Hematopoietic multipotent progenitor cell treated with erythropoietin and hydrocortisone succinate and interleukin-3 and kit ligand, for 17 days (in vitro differentiated cells): ENCODE measurements at regions not wholly inside any gene's neighbourhood (a gene's known extent, or its start where the extent isn't known, plus 50 kb on each side); places are given as distances from the start of the nearest gene placed in this dataset.
"Not testable (repeated sequence)": the region's sequence is repeated elsewhere in the genome, so short reads cannot be mapped to it uniquely, and the experiment has no call there.

Experiments used
- DNase-seq: peaks from one replicate; pipeline ENCODE4 v3.0.0-alpha.2; 2015; ENCODE audit warnings: low spot score

DNA sequence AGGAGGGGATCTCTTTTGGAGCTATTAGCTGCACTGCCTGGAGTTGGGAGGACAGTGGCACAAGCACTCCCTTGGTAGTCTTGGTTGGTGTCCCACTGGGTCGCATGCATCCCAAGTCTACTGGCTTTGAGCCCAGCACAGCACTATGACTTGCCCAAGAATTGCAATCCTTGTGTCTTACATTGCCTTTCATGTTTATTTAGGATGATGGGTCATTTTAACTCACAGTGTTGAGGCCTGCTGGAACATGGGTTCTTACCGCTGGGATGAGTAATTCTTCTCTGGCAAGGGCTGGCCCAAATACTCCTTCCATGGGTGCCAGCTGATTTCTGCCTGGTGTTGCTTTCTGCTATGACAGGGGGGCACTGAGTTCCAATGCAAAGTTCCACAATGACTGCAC is 185.5 kb downstream of the TEX13C start:
- DNase-seq, result no peak

DNA sequence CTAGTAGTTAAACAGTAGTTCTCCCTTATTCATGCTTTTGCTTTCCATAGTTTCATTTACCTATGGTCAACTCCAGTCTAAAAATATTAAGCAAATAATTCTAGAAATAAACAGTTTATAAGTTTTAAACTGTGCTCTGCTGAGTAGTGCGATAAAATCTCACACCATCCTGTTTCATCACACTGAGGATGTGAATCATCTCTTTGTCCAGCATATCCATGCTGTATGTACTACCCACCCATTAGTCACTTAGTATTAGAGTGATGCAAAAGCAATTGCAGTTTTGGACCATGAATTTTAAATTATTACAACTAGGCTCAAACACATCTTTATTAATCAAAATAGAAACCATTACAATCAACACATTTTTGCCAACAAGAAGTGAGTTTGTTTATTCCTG is 187.4 kb downstream of the TEX13C start:
- DNase-seq, result no peak

DNA sequence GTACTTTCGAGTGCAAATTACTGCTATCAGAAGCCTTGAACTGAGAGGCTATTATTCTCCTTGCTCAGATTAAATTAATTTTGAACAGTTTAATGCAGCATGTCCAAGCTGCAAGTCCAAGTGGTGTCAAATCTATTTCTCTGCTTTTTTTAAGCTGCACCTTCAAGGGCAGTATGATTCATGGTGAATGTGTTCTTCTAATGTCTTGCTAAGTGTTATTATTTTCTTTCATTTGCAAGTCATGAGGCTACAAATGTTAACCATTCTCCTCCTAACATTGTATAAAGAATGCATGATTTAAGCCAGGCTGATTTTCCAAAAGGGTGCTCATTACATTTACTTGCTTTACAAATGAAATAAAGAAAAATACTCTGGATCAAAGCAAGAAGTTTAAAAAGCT is 200.4 kb downstream of the TEX13C start:
- no peak for DNase-seq

DNA sequence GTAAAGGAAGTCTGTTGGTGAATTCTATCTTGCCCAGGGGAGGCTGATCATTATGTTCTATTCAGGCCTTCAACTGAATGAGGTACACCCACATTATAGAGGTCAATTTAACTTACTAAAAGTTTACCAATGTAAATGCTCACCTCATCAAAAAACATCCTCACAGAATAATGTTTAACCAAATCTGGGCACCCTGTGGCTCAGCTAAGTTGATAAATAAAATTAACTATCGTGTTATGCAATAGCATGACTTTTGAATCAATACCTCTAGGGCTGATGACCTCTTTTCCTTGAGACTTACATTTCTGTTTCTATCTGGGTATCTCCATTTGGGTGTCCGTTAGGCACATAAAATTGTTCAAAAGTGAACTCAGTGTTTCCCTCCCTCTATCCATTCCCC is 203.1 kb downstream of the TEX13C start:
- DNase-seq, result no peak

DNA sequence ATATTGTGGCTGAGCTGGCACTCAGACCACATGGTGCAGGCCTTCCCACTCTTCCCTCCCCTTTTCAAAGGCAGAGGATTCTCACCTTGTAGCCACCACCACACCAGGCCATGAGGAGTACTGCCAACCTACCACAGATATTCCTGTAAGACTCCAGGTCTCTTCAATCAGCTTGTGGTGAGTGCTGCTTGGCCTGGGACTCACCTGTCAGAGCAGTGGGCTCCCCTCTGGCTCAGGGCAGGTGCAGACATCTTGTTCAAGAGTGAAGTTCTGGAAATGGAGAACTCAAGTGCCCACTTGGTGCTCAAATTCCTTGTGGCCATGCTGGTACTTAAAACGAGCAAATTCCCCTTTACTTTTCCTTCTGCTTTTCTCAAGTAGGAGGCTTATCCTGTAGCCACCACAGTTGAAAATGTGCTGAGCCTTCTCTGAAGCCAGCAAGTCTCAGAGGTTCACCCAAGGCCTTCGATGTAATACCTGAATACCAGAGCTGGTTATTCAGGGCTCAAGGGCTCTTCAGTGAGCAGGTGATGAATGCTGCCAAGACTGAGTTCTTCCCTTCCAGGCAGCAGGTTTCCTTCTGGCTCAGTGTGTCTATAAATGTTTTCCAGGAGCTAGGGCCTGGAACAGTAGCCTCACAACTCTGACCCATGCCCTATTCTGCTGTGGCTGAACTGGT is 212.9 kb downstream of the TEX13C start:
- DNase-seq, result no peak

DNA sequence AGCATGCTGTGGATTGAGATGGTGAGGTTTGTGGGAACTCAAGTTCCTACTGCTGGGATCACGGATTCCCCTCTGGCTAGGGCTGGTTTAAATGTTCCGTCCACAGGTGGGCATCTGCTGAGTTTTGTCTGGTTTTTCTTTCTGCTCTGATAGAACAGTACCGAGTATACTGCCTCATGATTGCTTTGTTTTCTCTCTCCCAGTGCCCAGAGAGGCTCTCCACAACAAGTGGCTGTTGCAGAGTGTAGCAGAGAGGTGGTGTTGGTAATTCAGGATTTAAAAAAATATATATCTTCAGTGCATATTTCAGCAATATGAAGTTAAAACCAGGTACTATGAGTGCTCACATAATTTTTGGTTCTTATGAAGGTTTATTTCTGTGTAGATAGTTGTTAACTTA is 213.7 kb downstream of the TEX13C start:
- DNase-seq, result no peak

DNA sequence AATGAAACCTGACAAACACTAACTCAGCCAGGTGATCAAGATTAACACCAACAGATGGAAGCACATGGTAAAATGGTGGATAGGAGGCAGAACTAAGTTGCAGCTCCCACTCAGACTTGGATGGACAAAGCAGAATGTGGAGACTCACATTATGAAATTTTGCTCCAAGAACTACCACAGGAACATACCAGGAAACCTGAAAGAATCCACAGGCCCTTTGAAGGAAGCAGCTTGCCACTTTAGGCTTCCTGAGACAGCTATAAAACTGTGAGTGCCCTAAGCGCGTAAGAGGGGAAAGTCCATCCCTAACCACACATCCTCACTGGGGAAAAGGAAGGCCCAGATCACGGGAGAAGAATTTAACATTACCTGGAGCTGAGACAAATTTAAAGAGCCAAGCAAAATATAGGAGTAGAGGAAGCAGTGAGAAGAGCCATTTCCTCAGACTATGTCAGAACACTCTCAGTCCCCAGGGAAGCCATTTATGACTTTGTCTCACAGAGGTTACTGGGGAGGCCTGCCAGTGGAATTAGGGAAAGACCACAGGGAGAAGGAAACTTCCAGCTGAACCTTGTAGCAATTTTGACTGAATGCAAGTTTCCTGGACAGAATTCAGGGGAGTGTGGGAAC is 224.5 kb downstream of the TEX13C start:
- DNase-seq, result no peak

DNA sequence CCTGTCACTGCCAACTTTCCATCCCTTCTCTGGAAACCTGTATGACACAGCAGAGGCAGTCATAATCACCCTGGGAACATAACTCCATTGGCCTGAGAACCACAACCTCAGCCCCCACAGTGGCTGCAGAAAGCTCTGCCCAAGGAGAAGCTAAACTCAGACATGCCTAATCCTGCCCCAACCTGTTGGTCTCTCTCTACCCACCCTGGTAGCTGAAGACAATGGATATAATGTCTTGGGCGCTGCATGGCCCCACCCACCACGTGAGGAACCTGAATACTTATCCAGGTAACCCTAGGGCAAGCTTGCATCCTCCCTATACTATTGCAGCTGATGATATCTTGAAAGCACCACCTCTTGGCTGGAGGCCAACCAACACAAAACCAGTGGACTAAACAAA is 225.2 kb downstream of the TEX13C start:
- DNase-seq, result no peak

DNA sequence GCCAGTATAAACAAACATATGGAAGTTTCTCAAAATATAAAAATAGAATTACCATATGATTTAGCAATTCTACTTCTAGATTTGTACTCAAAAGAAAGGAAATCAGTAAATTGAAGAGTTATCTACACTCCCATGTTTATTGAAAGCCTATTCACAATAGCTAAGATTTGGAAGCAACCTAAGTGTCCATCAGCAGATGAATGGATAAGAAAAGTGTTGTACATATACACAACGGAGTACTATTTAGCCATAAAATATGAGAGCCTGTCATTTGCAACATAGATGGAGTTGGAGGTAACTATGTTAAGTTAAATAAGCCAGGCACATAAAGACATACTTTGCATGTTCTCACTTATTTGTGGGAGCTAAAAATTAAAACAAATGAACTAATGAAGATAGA is 257.8 kb downstream of the TEX13C start:
- no peak for DNase-seq

DNA sequence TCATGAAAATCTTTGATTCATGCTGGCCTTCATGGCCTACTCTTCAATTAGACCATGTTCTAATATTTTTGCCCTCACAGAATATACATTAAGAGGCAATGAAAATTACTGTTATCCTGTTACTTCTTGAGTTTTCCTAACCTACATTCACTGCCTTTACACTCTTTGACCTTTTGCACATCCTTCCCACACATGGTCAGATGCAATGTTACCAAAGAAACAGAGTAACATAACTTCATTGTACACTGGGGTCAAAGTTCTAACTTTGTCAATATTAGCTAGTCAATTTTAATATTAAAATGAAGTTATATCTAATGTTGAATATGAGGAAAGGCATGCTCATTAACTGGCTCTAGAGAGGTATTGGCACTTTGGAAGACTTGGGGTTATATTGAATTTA is 284.8 kb downstream of the TEX13C start:
- DNase-seq, result no peak

DNA sequence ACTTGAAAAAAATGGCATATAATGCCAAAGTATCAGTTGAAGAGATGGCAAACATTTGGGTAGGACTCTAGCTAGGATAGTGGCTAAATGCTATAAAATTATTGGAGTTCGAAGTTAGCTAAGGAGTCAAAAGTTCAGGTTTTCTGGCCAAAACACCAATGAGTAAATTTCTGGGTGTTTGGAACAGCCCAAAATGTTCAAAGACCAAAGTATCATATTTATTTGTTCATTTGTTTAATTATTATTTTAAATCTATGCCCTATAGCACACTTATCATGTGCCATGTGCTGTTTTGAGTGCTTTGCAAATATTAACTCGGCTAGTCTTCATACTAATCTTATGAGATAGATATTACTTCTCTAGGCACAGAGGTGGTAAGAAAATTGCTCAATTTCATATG is 285.5 kb downstream of the TEX13C start:
- no peak for DNase-seq

DNA sequence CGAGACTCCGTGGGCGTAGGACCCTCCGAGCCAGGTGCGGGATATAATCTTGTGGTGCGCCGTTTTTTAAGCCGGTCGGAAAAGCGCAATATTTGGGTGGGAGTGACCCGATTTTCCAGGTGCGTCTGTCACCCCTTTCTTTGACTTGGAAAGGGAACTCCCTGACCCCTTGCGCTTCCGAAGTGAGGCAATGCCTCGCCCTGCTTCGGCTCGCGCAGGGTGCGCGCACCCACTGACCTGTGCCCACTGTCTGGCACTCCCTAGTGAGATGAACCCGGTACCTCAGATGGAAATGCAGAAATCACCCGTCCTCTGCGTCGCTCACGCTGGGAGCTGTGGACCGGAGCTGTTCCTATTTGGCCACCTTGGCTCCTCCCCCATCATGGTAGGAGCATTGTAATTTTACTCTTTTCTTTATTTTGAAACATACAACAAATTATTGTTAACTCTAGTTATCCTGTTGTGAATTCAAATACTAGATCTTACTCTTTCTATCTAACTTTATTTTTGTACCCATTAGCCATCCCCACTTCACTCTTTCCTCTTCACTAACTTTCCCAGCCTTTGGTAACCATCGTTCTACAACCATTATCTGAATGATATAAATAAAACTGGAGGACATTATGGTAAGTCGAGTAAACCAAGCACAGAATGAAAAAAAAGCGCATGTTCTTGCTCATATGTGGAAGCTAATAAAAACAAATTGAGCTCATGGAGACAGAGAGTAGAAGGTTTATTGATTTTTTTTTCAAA is 295.1 kb downstream of the TEX13C start:
- not testable (repeated sequence) for DNase-seq

DNA sequence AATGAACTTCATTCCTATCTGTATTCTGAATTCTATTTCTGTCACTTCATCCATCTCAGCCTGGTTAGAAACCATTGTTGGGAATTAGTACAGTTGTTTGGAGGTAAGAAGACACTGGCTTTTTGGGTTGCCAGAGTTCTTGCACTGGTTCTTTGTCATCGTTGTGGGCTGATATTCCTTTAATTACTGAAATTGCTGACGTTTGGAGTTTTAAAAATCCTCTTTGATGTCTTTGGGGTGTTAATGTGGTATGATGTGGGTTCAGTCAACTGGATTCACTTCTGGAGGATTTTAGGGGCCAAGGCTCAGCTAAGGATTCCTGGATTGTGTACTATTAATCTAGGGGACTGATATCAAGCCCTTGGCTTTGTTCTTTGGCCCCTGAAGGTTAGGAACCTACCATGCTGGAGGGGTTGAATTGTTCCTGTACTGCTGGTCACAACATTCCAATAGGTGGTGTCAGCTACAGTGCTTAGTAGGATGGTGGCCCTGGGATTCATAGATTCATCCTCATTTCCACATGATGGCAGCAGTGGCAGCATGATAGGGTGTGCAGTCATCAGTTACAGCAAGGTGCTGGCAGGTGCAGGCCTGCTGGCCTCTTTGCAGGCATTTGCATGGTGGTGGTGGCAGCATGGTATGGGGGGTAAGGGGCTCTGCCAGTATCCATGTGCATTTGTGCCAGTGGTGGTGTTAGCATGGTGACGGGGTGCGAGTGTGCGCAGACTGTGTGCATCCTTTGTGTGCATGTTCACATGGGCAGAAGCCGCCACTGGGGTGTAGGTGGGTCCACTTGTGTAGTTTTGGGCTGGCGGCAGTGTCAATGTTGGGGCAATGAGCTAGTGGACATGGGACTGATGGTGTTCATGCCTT is 301.3 kb downstream of the TEX13C start:
- DNase-seq, result no peak

DNA sequence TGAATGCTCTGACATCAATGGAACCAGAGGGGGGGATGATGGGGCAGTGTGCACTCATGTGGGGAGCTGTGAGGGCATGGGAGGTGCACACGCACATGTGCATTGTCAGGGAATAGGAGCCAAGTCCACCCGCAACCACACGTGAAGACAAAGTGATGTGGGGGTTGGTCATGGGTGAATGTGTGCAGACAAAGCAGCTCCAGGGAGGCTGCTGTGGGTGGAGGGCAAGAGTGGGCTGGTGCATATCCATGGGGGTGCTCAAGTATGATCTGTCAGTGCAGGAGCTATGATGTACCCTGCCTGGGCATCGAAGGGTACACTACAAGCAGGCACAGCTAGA is 301.9 kb downstream of the TEX13C start:
- DNase-seq, result no peak

DNA sequence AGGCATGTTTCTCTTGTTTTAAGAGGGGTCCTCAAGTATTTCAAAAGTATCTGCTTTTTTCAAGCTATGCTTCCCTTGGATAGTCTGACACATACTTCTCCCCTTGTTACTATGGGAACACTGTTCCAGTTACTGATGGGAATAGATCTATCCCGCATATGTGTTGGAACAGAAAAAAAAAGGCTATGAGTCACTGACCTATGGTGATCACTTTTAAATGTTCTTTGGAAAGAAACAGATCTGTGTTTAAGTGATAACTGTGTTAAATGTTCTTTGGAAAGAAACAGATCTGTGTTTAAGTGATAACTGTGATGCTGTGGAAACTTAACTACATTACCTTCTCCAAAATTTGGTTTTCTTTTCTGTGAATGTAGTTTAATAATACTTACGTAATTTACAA is 303.2 kb downstream of the TEX13C start:
- no peak for DNase-seq

DNA sequence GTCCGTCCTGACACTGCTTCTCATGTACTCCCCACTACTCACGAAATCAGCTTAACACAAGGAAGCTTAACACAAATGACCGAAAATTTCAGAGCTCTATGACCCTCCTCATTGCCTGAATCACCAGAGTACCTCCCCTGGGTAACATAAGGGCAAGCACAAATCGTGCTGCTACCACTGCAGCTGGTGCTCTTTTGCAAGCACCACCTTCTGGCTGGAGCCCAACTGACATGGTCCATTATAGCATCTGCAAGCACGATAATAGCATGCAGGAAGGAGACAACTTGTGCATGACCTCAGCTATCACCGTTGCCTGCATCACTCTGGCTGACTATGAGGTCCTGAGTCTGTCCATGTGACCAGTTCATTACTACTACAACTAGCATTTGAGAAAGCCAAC is 308.0 kb downstream of the TEX13C start:
- DNase-seq, result no peak

DNA sequence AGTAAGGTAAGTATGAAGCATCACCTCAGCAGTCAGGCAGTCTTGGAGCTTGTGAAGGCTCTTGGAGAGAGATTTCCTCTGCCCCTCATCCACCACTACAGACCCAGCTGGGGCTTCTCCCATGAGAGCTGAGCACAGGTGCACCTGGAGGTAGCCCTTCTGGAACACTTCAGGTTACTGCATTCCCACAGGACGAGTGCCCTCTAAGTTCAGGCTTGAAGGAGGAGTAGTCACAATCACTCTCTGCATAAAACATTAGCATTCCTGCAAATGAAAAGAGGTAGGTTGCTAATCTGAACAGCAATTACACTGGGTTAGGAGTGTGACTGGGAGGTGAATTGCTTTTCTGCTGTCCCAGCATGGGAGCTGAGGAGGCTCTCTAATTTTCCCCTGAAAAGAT is 308.8 kb downstream of the TEX13C start:
- DNase-seq, result no peak

DNA sequence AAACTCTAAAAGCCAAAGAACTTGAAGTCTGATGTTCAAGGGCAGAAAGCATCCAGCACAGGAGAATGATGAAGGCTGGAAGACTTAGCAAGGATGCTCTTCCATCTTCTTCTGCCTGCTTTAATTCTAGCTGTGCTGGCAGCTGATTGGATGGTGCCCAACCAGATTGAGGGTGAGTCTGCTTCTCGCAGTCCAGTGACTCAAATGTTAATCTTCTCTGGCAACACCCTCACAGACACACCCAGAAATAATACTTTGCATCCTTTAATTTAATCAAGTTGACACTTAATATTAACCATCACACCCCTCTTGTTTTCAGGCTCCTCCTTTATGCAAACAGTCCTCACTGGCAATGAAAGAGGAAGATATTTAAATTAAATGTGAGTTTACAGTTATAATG is 321.7 kb downstream of the TEX13C start:
- DNase-seq, result no peak

DNA sequence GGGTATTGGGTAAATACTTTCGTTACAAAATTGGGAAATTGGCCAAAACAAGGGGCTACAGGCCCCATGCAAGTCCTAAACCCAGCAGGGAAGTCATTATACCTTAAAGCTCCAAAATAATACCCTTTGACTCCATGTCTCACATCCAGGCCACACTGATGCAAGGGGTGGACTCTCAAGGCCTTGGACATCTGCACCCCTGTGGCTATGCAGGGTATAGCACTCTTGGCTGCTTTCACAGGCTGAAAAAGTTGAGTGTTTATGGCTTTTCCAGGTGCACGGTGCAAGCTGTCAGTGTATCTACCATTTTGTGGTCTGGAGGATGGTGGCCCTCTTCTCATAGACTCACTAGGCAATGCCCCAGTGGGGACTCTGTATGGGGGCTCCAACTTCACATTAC is 326.5 kb downstream of the TEX13C start:
- no peak for DNase-seq

DNA sequence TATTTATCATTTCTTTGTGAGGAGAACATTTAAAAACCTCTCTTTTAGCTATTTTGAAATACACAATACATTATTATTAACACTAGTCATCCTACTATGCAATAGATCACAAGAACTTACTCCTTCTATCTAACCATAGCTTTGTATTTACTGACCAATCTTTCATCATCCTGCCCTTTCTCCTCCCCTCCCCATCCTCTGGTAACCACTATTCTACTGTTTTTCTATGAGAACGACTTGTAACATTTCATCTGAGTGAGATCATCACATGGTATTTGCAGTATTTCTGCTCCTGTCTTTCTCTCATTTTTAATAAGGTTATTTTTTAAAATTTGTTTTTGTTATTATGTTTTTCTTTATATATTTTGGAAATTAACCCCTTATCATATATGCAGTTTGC is 331.8 kb downstream of the TEX13C start:
- no peak for DNase-seq

DNA sequence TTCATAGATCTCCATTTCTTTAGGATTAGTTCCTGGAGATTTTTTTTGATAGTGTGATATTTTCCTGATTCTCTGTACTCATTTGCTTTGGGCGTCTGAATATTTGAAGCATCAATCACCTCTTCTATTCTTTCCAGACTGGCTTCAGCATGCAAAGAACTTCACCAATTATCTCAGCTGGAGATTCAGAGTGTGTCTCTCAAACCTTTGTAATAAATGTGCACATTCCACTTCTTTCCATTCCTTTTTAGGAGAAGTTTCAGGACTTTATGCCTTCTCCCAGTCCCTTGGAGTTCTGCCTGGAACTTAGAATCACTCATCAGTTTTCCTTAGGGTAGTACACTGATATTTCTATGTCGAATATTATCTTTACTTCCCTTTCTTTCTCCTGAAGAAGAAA is 334.8 kb downstream of the TEX13C start:
- no peak for DNase-seq

DNA sequence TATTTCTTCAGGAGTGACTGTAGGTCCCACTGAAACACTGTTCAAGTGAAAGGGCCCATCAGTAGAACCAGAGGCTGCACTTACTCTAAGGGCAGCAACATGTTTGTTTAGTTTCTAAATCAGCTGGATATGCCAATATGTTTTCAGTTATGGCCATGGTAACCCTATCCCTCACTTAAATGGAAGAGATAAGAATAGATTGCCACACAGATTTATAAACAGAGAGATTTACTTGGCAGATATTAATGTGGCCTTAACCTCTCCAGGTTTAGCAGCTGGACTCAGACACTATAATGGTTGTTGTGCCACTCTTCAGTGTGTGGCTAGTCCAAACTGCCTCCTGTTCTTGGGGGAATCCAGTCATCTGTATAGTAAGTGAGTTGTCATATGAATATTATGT is 354.1 kb downstream of the TEX13C start:
- DNase-seq, result no peak

DNA sequence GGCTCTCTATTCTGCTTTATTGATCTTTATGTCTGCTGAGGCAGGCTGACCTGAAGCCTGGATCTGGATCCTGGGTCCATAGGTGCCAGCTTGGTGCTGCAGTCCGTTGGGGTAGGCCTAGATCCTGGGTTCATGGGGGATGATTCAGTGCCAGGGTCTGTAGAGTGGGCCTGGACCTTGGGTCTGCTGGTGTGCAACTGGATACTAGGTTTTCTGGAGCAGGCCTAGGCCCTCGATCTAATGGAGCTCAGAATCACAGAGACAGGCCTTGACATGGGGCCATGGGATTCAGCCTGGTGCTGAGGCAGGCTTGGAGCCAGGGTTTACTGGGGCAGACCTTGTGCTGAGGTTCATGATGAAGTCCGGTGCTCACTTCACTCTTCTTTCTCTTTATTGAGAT is 358.6 kb downstream of the TEX13C start:
- DNase-seq, result no peak
